ENCODE measurements at regions not wholly inside any gene's neighbourhood (a gene's known extent, or its start where the extent isn't known, plus 50 kb on each side); places are given as distances from the start of the nearest gene placed in this dataset.

DNA sequence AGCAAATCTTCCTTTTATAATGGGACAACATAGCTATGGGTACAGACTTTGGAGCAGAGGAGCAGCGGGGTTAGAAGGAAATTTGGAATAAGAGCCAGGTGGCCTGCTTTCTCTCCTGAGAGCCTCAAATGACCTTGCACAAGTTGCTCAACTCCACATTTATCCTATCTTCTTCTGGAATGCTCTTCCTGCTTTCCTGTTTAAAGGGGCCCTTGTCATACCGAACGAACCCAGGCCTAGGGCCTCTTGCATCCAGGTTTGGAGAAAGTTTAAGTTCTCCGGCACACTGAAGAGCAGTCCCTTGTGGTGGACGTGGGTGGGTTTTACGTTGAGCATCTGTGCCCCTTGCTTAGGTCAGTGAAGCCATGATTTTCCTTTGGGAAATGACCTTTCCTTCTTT lies 197.9 kb upstream of the NR3C1 start:
- TF ChIP-seq, protein P1, sequence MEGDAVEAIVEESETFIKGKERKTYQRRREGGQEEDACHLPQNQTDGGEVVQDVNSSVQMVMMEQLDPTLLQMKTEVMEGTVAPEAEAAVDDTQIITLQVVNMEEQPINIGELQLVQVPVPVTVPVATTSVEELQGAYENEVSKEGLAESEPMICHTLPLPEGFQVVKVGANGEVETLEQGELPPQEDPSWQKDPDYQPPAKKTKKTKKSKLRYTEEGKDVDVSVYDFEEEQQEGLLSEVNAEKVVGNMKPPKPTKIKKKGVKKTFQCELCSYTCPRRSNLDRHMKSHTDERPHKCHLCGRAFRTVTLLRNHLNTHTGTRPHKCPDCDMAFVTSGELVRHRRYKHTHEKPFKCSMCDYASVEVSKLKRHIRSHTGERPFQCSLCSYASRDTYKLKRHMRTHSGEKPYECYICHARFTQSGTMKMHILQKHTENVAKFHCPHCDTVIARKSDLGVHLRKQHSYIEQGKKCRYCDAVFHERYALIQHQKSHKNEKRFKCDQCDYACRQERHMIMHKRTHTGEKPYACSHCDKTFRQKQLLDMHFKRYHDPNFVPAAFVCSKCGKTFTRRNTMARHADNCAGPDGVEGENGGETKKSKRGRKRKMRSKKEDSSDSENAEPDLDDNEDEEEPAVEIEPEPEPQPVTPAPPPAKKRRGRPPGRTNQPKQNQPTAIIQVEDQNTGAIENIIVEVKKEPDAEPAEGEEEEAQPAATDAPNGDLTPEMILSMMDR (IDR thresholded peaks at IDR 0.05) = no peak
- no peak for TF ChIP-seq POLR2A (IDR thresholded peaks at IDR 0.05)

Data from uterus (tissue), 2 donors.